Left ventricle myocardium inferior (tissue), 1 donor: ENCODE measurements at regions not wholly inside any gene's neighbourhood (a gene's known extent, or its start where the extent isn't known, plus 50 kb on each side); places are given as distances from the start of the nearest gene placed in this dataset.

Source experiments
- DNase-seq: peaks from one replicate; pipeline ENCODE4 v3.0.0-alpha.2; 2020
- H3K27ac ChIP-seq: fragments of 200-600 bp; replicated peaks from 2 replicates; pipeline ENCODE4 v1.8.0; 2021
- H3K27me3 ChIP-seq: fragments of 200-600 bp; 2 replicates; pipeline ENCODE4 v1.8.0; 2021; ENCODE audit warnings: low read depth
- H3K36me3 ChIP-seq: fragments of 200-600 bp; 2 replicates; pipeline ENCODE4 v1.8.0; 2021
- H3K4me1 ChIP-seq: fragments of 200-600 bp; 2 replicates; pipeline ENCODE4 v1.8.0; 2021
- H3K4me3 ChIP-seq: fragments of 200-600 bp; 2 replicates; pipeline ENCODE4 v1.8.0; 2021; ENCODE audit warnings: mild to moderate bottlenecking, moderate library complexity
- H3K9me3 ChIP-seq: fragments of 200-600 bp; replicated peaks from 2 replicates; pipeline ENCODE4 v1.8.0; 2021
- intact Hi-C: fragments of 100-400 bp; cut with micrococcal nuclease; formaldehyde crosslinking; loops from one replicate; pipeline ENCODE4 v1.11.0; 2022
- TF ChIP-seq, protein P1 (sequence below): fragments of 200-600 bp; IDR thresholded peaks from 2 replicates; pipeline ENCODE4 v1.8.0; 2021; ENCODE audit warnings: antibody characterized with exemption, mild to moderate bottlenecking, borderline replicate concordance
- donor health status: DM: no; HTN: yes; CAD: no; lungs with severe emphysema.

DNA sequence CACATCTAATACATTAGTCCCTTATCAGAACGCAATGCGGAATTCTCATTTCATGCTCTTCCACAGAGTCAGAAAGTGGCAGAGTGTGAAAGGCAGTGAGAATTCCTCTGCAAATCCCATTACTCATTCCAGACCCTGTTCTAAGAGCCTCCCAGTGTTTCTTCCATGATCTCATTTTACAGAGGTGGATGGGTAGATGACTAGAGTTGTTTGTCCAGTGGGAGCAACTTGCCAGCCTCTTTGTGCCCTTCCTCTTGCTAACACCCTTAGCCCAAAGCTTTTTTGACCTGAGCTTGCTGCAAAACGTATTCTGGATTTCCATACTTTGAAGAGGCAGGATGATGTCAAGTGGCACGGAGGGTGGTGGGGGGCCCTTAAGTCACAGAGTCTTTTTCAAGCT, 467.7 kb upstream of the RGPD4 start:
- Histone ChIP-seq H3K27ac (no peak overlapping the region), H3K4me3 (no peak overlapping the region), H3K4me1 (no peaks in the 10 kb centered on the region), H3K9me3 (no peaks in the 10 kb centered on the region), H3K27me3 (no peaks in the 10 kb centered on the region), H3K36me3 (no peaks in the 10 kb centered on the region)
- intact Hi-C loops: no loop called here
- no peak for DNase-seq
- TF ChIP-seq, protein P1, sequence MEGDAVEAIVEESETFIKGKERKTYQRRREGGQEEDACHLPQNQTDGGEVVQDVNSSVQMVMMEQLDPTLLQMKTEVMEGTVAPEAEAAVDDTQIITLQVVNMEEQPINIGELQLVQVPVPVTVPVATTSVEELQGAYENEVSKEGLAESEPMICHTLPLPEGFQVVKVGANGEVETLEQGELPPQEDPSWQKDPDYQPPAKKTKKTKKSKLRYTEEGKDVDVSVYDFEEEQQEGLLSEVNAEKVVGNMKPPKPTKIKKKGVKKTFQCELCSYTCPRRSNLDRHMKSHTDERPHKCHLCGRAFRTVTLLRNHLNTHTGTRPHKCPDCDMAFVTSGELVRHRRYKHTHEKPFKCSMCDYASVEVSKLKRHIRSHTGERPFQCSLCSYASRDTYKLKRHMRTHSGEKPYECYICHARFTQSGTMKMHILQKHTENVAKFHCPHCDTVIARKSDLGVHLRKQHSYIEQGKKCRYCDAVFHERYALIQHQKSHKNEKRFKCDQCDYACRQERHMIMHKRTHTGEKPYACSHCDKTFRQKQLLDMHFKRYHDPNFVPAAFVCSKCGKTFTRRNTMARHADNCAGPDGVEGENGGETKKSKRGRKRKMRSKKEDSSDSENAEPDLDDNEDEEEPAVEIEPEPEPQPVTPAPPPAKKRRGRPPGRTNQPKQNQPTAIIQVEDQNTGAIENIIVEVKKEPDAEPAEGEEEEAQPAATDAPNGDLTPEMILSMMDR: no peak

- intact Hi-C loops: no loop called here
- H3K27me3 ChIP-seq: no peaks in the 10 kb centered on the region
- H3K4me3 ChIP-seq: no peak overlapping the region
- no peaks in the 10 kb centered on the region for H3K4me1 ChIP-seq
- H3K9me3 ChIP-seq: no peaks in the 10 kb centered on the region
- no peak overlapping the region for H3K27ac ChIP-seq
- TF ChIP-seq, protein P1: no peak
- DNase-seq: no peak
- H3K36me3 ChIP-seq: no peaks in the 10 kb centered on the region
These were observed 464.8 kb upstream of the RGPD4 start for GRCh38 chr2:107361751-107362381.

DNA sequence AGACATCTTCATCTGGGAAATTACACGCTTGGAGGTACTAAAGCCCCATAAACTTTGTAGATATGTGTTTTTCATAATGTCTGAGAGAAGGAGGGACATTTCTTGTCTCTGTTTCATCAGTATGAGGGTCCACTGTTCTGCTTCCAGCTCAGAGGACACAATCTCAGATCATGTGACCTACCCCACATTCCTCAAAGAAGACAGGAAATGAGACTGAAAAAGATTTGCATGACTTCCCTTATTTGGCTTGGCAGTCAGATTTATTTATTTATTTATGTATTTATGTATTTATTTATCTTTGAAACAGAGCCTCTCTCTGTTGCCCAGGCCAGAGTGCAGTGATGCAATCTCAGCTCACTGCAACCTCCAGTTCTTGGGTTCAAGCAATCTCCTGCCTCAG, 463.7 kb upstream of the RGPD4 start:
- Histone ChIP-seq H3K4me1 (no peaks in the 10 kb centered on the region), H3K27me3 (no peaks in the 10 kb centered on the region), H3K4me3 (no peak overlapping the region), H3K27ac (no peak overlapping the region), H3K9me3 (no peaks in the 10 kb centered on the region), H3K36me3 (no peaks in the 10 kb centered on the region)
- no peak for DNase-seq
- intact Hi-C loops: no loop called here
- TF ChIP-seq, protein P1: no peak

- TF ChIP-seq, protein P1: no peak
- no peaks in the 10 kb centered on the region for H3K9me3 ChIP-seq
- intact Hi-C loops: no loop called here
- no peaks in the 10 kb centered on the region for H3K36me3 ChIP-seq
- DNase-seq: no peak
- H3K27ac ChIP-seq: no peak overlapping the region
- H3K4me3 ChIP-seq: no peak overlapping the region
- no peaks in the 10 kb centered on the region for H3K4me1 ChIP-seq
- no peaks in the 10 kb centered on the region for H3K27me3 ChIP-seq
These were observed 462.9 kb upstream of the RGPD4 start for GRCh38 chr2:107363806-107364205.

DNA sequence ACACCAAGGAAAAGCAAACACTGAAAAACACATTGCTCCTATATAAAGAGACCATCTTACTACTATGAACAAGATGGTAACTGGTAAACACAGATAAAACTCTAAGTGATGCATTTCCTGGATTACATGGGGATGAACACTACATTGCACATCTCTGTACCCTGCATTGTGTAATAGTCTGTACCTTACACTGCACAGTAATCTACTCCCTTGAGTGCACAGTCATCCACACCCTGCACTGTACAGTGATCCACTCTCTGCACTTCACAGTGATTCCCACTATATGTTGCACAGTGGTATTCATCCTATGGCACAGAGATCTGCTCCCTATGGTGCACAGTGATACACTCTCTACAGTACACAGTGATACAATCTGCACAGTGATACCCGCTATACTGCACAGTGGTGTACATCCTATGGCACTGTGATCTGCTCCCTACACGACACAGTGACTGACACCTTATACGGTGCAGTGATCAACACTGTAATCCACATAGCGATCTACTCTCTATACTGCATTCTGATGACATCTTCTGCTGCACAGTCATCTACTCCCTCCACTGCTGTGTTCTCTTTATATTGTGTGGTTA, 462.2 kb upstream of the RGPD4 start:
- DNase-seq: no peak
- intact Hi-C loops: no loop called here
- Histone ChIP-seq H3K36me3 (no peaks in the 10 kb centered on the region), H3K27ac (no peak overlapping the region), H3K4me3 (no peak overlapping the region), H3K27me3 (no peaks in the 10 kb centered on the region), H3K4me1 (no peaks in the 10 kb centered on the region), H3K9me3 (no peaks in the 10 kb centered on the region)
- TF ChIP-seq, protein P1: no peak
